ENCODE measurements at regions not wholly inside any gene's neighbourhood (a gene's known extent, or its start where the extent isn't known, plus 50 kb on each side); places are given as distances from the start of the nearest gene placed in this dataset.

DNA sequence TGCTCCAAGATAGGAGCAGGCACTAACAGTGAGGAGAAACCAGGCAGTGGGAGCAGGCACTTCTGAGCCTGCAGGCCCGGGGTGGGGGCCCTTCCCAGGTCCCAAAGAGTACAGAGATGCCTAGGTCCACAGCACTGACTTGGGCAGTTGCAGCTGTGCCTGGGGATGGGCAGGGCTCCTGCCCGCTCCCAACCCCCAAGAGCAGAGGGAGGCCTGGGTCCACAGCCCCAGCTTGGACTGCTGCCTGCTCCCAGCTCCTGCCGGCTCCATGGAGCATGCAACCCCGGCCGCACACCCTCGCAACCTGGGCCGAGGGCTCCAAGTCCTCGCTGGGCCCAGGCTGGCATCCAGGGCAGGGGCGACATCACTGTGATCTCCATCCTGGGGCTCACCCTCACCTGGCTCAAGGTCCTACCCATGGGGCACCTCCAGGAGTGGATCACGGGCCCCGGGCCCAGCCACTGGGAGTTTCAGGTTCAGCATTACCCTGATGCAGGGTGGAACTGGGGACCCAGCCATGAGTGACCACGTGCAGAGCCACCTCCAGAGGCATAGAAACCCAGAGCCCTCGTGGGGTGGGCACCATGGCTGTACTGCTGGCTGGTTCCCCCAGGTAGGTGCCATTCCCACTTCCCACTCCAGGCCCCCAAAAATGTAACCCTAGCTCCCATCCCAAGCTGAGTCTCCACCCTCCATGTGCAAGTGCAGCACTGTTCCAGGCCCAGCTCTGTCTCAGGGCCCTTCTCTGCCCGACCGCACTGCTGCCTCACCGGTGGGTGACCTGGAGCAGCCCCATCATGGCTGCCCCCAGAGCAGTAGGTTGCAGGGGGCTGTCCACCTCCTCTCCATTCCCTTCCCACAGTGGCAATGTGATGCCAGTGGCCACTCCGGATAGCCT lies 325.6 kb downstream of the NR4A2 start (continued):
- TF ChIP-seq, protein P1, sequence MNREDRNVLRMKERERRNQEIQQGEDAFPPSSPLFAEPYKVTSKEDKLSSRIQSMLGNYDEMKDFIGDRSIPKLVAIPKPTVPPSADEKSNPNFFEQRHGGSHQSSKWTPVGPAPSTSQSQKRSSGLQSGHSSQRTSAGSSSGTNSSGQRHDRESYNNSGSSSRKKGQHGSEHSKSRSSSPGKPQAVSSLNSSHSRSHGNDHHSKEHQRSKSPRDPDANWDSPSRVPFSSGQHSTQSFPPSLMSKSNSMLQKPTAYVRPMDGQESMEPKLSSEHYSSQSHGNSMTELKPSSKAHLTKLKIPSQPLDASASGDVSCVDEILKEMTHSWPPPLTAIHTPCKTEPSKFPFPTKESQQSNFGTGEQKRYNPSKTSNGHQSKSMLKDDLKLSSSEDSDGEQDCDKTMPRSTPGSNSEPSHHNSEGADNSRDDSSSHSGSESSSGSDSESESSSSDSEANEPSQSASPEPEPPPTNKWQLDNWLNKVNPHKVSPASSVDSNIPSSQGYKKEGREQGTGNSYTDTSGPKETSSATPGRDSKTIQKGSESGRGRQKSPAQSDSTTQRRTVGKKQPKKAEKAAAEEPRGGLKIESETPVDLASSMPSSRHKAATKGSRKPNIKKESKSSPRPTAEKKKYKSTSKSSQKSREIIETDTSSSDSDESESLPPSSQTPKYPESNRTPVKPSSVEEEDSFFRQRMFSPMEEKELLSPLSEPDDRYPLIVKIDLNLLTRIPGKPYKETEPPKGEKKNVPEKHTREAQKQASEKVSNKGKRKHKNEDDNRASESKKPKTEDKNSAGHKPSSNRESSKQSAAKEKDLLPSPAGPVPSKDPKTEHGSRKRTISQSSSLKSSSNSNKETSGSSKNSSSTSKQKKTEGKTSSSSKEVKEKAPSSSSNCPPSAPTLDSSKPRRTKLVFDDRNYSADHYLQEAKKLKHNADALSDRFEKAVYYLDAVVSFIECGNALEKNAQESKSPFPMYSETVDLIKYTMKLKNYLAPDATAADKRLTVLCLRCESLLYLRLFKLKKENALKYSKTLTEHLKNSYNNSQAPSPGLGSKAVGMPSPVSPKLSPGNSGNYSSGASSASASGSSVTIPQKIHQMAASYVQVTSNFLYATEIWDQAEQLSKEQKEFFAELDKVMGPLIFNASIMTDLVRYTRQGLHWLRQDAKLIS (CRISPR knock-in tag; IDR thresholded peaks at IDR 0.05; ENCODE audit: borderline replicate concordance): no peak
- TF ChIP-seq, protein P2, sequence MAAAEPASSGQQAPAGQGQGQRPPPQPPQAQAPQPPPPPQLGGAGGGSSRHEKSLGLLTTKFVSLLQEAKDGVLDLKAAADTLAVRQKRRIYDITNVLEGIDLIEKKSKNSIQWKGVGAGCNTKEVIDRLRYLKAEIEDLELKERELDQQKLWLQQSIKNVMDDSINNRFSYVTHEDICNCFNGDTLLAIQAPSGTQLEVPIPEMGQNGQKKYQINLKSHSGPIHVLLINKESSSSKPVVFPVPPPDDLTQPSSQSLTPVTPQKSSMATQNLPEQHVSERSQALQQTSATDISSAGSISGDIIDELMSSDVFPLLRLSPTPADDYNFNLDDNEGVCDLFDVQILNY (CRISPR knock-in tag; IDR thresholded peaks at IDR 0.05): no peak
- TF ChIP-seq NR1H2 (CRISPR knock-in tag; IDR thresholded peaks at IDR 0.05) (no peak), NR3C1 (CRISPR knock-in tag; conservative IDR thresholded peaks at IDR 0.05; ENCODE audit: low read depth) (no peak), RELA (CRISPR knock-in tag; IDR thresholded peaks at IDR 0.05; ENCODE audit: borderline replicate concordance) (no peak), CREM (CRISPR knock-in tag; IDR thresholded peaks at IDR 0.05) (no peak), TCF7 (CRISPR knock-in tag; IDR thresholded peaks at IDR 0.05; ENCODE audit: low read depth) (no peak)

- TF ChIP-seq HMGXB4 (CRISPR knock-in tag; IDR thresholded peaks at IDR 0.05) (no peak), ZNF121 (CRISPR knock-in tag; IDR thresholded peaks at IDR 0.05) (no peak), ZBTB21 (CRISPR knock-in tag; IDR thresholded peaks at IDR 0.05; ENCODE audit: borderline replicate concordance) (no peak), MYBL2 (CRISPR knock-in tag; IDR thresholded peaks at IDR 0.05) (no peak), CBFB (CRISPR knock-in tag; IDR thresholded peaks at IDR 0.05; ENCODE audit: low read depth) (no peak), RORB (CRISPR knock-in tag; IDR thresholded peaks at IDR 0.05) (no peak), ATF1 (CRISPR knock-in tag; IDR thresholded peaks at IDR 0.05) (no peak), FOXK1 (CRISPR knock-in tag; IDR thresholded peaks at IDR 0.05) (no peak), ZNF512 (CRISPR knock-in tag; IDR thresholded peaks at IDR 0.05; ENCODE audit: borderline replicate concordance) (no peak), NFATC4 (CRISPR knock-in tag; IDR thresholded peaks at IDR 0.05) (no peak), NR2C2 (CRISPR knock-in tag; IDR thresholded peaks at IDR 0.05) (no peak)
- DNase-seq (ENCODE audit: low spot score): peak; percentile 15
- POLR2A ChIA-PET: no interaction called here
- no peak overlapping the region for H3K27ac Mint-ChIP-seq
- peaks cover 8% of the 10 kb centered on the region for H3K4me1 Mint-ChIP-seq
- CTCF ChIA-PET: interaction anchor here (0.8 to 1.4 kb wide), 6 partner anchors 9 to 633 kb away, joined by 3 to 7 read pairs (median 4); no protein-coding TSS in a partner anchor
- H3K36me3 Mint-ChIP-seq: peaks cover 15% of the 10 kb centered on the region
- no peak overlapping the region for H3K4me3 Mint-ChIP-seq
- peak; percentile 63 for ATAC-seq
- no peaks in the 10 kb centered on the region; the same call in 1 of the 2 replicates for H3K27me3 Mint-ChIP-seq (ENCODE audit: low read depth)
- H3K9me3 Mint-ChIP-seq: peaks cover 17% of the 10 kb centered on the region
Measured at GRCh38 chr2:156005999-156006712, 326.4 kb downstream of the NR4A2 start.
